Smooth muscle cell (in vitro differentiated cells): ENCODE measurements at regions not wholly inside any gene's neighbourhood (a gene's known extent, or its start where the extent isn't known, plus 50 kb on each side); places are given as distances from the start of the nearest gene placed in this dataset.

ENCODE experiments used
- DNase-seq: peaks from one replicate; lab custom pipeline; 2025; ENCODE audit not compliant: unreplicated experiment; lab: John Stamatoyannopoulos, UW
- H2AFZ ChIP-seq: fragments of 200-600 bp; sonication (generic); 2 replicates; pipeline ENCODE4 v1.6.0; 2016; ENCODE audit warnings: antibody characterized with exemption, low read depth, mild to moderate bottlenecking
- H3F3A ChIP-seq: fragments of 200-600 bp; sonication (generic); 2 replicates; pipeline ENCODE4 v1.6.0; 2017; ENCODE audit warnings: antibody characterized with exemption, low read depth
- H3K27ac ChIP-seq: fragments of 200-600 bp; sonication (generic); 2 replicates; pipeline ENCODE4 v1.5.1; 2016; ENCODE audit warnings: low read depth, mild to moderate bottlenecking
- H3K27me3 ChIP-seq: fragments of 200-600 bp; sonication (generic); 2 replicates; pipeline ENCODE4 v1.6.1; 2016; ENCODE audit warnings: low read depth, mild to moderate bottlenecking
- H3K36me3 ChIP-seq: fragments of 200-600 bp; sonication (generic); 2 replicates; pipeline ENCODE4 v1.5.1; 2016; ENCODE audit warnings: low read depth
- H3K4me1 ChIP-seq: fragments of 200-600 bp; sonication (generic); 2 replicates; pipeline ENCODE4 v1.5.1; 2016; ENCODE audit warnings: low read depth
- H3K4me2 ChIP-seq: fragments of 200-600 bp; sonication (generic); 2 replicates; pipeline ENCODE4 v1.6.0; 2016; ENCODE audit warnings: mild to moderate bottlenecking
- H3K4me3 ChIP-seq: fragments of 200-600 bp; sonication (generic); 2 replicates; pipeline ENCODE4 v1.5.1; 2016; ENCODE audit warnings: mild to moderate bottlenecking
- H3K79me2 ChIP-seq: fragments of 200-600 bp; sonication (generic); 2 replicates; pipeline ENCODE4 v1.6.0; 2016; ENCODE audit warnings: low read depth, mild to moderate bottlenecking
- H3K9ac ChIP-seq: fragments of 200-600 bp; sonication (generic); 2 replicates; pipeline ENCODE4 v1.6.0; 2016; ENCODE audit warnings: low read depth
- H3K9me3 ChIP-seq: fragments of 200-600 bp; sonication (generic); replicated peaks from 2 replicates; pipeline ENCODE4 v1.5.1; 2016; ENCODE audit warnings: low read depth
- H4K20me1 ChIP-seq: fragments of 200-600 bp; sonication (generic); 2 replicates; pipeline ENCODE4 v1.6.0; 2016; ENCODE audit warnings: low read depth
- CTCF ChIP-seq: fragments of 200-600 bp; sonication (generic); IDR thresholded peaks from 2 replicates; pipeline ENCODE4 v1.5.1; 2017; ENCODE audit warnings: borderline replicate concordance, mild to moderate bottlenecking, antibody characterized with exemption; ENCODE audit not compliant: insufficient read depth, poor library complexity, severe bottlenecking
- WGBS: methylation state at CpG from one replicate; pipeline ENCODE4 v1.1.7; 2016; ENCODE audit warnings: low lambda C conversion rate; 5-methylcytosine and 5-hydroxymethylcytosine counted together

DNA sequence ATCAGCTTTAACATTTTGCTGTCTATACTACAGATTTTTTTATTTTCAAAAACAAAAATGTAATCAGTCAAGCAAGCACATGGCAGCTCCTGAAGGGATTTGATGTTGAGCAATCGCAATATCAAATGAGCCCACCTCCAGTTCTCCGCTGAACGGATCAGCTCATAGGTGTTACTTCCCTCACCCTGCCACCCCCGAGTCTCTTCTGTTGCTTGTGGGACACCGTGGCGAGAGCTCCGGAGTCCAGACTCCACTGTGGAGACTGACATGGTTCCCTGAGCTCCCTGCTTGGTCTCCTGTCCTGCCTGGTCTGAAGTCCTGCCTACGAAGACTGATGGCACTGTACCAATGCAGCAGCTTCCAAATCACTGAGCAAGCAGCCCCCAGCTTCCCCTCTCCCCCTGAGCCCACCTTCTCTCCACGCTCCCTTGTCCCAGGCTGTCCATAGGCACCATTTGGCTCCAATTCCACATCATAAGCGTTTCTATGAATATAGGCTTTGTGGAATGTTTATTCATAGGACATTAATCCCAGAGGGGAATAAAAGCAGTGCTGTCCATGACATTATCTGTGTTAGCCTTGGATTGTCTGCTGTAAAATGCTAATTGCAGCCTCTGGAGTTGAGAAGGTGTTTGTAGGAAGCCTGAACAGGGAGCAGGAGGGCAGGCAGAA lies 162.2 kb downstream of the LY86 start:
- no peaks in the 10 kb centered on the region for H3K9me3 ChIP-seq
- H3K4me3 ChIP-seq, result no peak overlapping the region
- peak overlapping the region; percentile 57 for H3K4me2 ChIP-seq
- H3K27me3 ChIP-seq, result no peaks in the 10 kb centered on the region
- no peaks in the 10 kb centered on the region for H3K36me3 ChIP-seq
- TF ChIP-seq CTCF, result no peak
- H3K79me2 ChIP-seq, result no peaks in the 10 kb centered on the region
- no peak overlapping the region for H3K9ac ChIP-seq
- peak overlapping the region; percentile 62 for H3K27ac ChIP-seq
- peak overlapping the region; percentile 46 for H2AFZ ChIP-seq
- H4K20me1 ChIP-seq, result no peaks in the 10 kb centered on the region
- peaks cover 36% of the 10 kb centered on the region for H3K4me1 ChIP-seq
- DNase-seq, result no peak
- WGBS, result 70% methylated on average over 10 of the region's 10 CpGs
- peaks cover 41% of the 10 kb centered on the region for H3F3A ChIP-seq

DNA sequence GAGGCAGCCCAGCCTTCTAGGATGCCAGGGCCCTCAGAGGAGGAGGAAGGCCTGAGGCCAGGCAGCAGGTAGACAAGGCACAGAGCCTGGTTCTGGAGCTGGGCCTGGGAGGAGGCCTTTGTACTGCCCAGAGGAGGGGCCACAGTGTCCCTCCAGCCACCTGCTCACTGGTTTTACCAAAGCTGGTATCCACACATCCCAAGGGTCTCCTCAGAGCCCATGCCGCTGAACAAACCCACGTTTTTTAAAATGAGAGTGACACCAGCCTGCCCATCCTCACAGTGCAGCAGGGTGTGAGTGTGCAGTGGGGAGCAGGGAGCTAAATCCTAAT lies 162.7 kb downstream of the LY86 start:
- no peak for TF ChIP-seq CTCF
- Histone ChIP-seq H3K27ac (peak overlapping the region; percentile 62), H3F3A (peaks cover 41% of the 10 kb centered on the region), H3K36me3 (no peaks in the 10 kb centered on the region), H4K20me1 (no peaks in the 10 kb centered on the region), H3K79me2 (no peaks in the 10 kb centered on the region), H3K4me2 (peak overlapping the region; percentile 57), H3K27me3 (no peaks in the 10 kb centered on the region), H2AFZ (peak overlapping the region; percentile 46), H3K4me3 (no peak overlapping the region), H3K9me3 (no peaks in the 10 kb centered on the region), H3K9ac (no peak overlapping the region), H3K4me1 (peaks cover 36% of the 10 kb centered on the region)
- no peak for DNase-seq
- WGBS, result 69% methylated on average over 2 of the region's 2 CpGs

DNA sequence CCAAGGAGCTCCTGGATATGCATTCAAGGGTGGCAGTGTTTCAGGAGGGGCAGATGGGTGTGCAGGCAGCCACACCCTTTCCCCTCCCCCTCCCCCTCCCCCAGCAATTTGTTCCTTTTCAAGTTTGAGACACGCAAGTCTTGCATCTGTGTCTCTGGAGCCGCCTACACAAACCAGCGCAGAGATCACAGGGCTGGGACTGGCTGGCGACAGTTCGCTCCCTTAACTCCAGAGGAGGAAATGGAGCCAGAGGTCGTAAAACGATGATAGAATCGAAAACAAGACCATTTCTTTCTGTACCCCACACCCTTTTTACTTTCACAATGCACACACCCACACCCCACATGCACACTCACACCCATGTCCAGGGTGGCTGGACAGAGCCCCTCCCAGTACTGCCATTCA lies 163.1 kb downstream of the LY86 start:
- no peak for TF ChIP-seq CTCF
- no peak overlapping the region for H2AFZ ChIP-seq
- H4K20me1 ChIP-seq, result no peaks in the 10 kb centered on the region
- peaks cover 41% of the 10 kb centered on the region for H3F3A ChIP-seq
- no peaks in the 10 kb centered on the region for H3K9me3 ChIP-seq
- DNase-seq, result no peak
- H3K36me3 ChIP-seq, result no peaks in the 10 kb centered on the region
- H3K4me3 ChIP-seq, result no peak overlapping the region
- H3K4me2 ChIP-seq, result peak overlapping the region; percentile 57
- H3K79me2 ChIP-seq, result no peaks in the 10 kb centered on the region
- H3K9ac ChIP-seq, result no peak overlapping the region
- WGBS, result 16% methylated on average over 8 of the region's 8 CpGs
- peaks cover 36% of the 10 kb centered on the region for H3K4me1 ChIP-seq
- peak overlapping the region; percentile 62 for H3K27ac ChIP-seq
- H3K27me3 ChIP-seq, result no peaks in the 10 kb centered on the region

DNA sequence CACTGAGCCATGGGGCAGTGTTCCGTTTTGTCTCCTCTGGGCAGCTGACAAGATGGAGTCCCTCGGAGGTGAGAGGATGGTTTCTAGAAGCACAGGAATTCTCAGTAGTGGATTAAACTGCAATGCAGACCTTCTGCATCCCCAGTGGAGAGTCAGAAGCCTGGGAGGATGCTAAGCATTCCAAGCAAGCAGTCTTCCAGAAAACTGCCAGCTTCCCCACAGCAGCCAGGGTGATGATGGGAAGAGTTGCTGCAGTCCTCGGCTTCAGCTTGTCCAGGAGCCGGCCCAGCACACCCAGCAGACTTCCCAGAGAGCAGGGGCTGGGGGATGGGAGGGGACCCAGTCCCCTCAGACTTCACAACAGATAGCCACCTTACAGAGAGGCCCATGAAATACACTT lies 163.6 kb downstream of the LY86 start:
- H4K20me1 ChIP-seq, result no peaks in the 10 kb centered on the region
- no peak for TF ChIP-seq CTCF
- peaks cover 41% of the 10 kb centered on the region for H3F3A ChIP-seq
- 12% methylated on average over 4 of the region's 4 CpGs for WGBS
- H3K4me3 ChIP-seq, result no peak overlapping the region
- peak overlapping the region; percentile 57 for H3K4me2 ChIP-seq
- no peaks in the 10 kb centered on the region for H3K27me3 ChIP-seq
- H3K27ac ChIP-seq, result peak overlapping the region; percentile 62
- no peak overlapping the region for H3K9ac ChIP-seq
- DNase-seq, result no peak
- H2AFZ ChIP-seq, result no peak overlapping the region
- no peaks in the 10 kb centered on the region for H3K36me3 ChIP-seq
- H3K79me2 ChIP-seq, result no peaks in the 10 kb centered on the region
- H3K9me3 ChIP-seq, result no peaks in the 10 kb centered on the region
- H3K4me1 ChIP-seq, result peaks cover 36% of the 10 kb centered on the region
